BLaER1 treated with 17β-estradiol and CSF1 and Interleukin-3, amounts not matched to agents 10 nM and 100 nM (cell line): ENCODE measurements at regions not wholly inside any gene's neighbourhood (a gene's known extent, or its start where the extent isn't known, plus 50 kb on each side); places are given as distances from the start of the nearest gene placed in this dataset.

Experiments used
- H3K27ac ChIP-seq, 11 experiments: shearing (Covaris generic); formaldehyde crosslinking; 2 replicates each; pipeline ENCODE4 v1.8.1; 2022
- H3K27me3 ChIP-seq, 11 experiments: shearing (Covaris generic); formaldehyde crosslinking; 2 replicates each; pipeline ENCODE4 v1.8.1; 2022
- H3K36me3 ChIP-seq, 11 experiments: shearing (Covaris generic); formaldehyde crosslinking; 2 replicates each; pipeline ENCODE4 v1.8.1; 2022
- H3K4me1 ChIP-seq, 10 experiments: shearing (Covaris generic); formaldehyde crosslinking; 2 replicates each; pipeline ENCODE4 v1.8.1; 2022
- H3K4me2 ChIP-seq, 11 experiments: shearing (Covaris generic); formaldehyde crosslinking; 2 replicates each; pipeline ENCODE4 v1.8.1; 2022
- H3K4me3 ChIP-seq, 10 experiments: shearing (Covaris generic); formaldehyde crosslinking; 2 replicates each; pipeline ENCODE4 v1.8.1; 2022
- H3K9ac ChIP-seq, 11 experiments: shearing (Covaris generic); formaldehyde crosslinking; 2 replicates each; pipeline ENCODE4 v1.8.1; 2022
- H3K9me3 ChIP-seq, 11 experiments: shearing (Covaris generic); formaldehyde crosslinking; replicated peaks in 1 of 11; 2 replicates each; pipeline ENCODE4 v1.8.1; 2022
- H4K20me1 ChIP-seq, 11 experiments: shearing (Covaris generic); formaldehyde crosslinking; 2 replicates each; pipeline ENCODE4 v1.8.1; 2022
- Cebpa-rat ChIP-seq, 11 experiments: shearing (Covaris generic); IDR thresholded peaks; 2 replicates each; pipeline ENCODE4 v1.8.1; 2022

- H3K4me1 ChIP-seq, result no peaks in the 10 kb centered on the region
- H3K36me3 ChIP-seq, result no peaks in the 10 kb centered on the region
- no peaks in the 10 kb centered on the region for H3K9me3 ChIP-seq
- H3K4me2 ChIP-seq, result no peak overlapping the region
- H3K27me3 ChIP-seq, result no peaks in the 10 kb centered on the region
- H3K4me3 ChIP-seq, result no peak overlapping the region
- no peak overlapping the region for H3K27ac ChIP-seq
- H4K20me1 ChIP-seq, result no peaks in the 10 kb centered on the region
- H3K9ac ChIP-seq, result no peak overlapping the region
- no peak for TF ChIP-seq Cebpa-rat (IDR thresholded peaks at IDR 0.05)
These were observed 215.6 kb upstream of the ARL4C start for GRCh38 chr2:234712421-234712935.

GRCh38 chr2:234711308-234711707, 214.4 kb upstream of the ARL4C start:
- Histone ChIP-seq H3K36me3 (no peaks in the 10 kb centered on the region), H3K4me3 (no peak overlapping the region), H3K27me3 (no peaks in the 10 kb centered on the region), H3K9ac (no peak overlapping the region), H3K4me1 (no peaks in the 10 kb centered on the region), H4K20me1 (no peaks in the 10 kb centered on the region), H3K9me3 (no peaks in the 10 kb centered on the region), H3K27ac (no peak overlapping the region), H3K4me2 (no peak overlapping the region)
- no peak for TF ChIP-seq Cebpa-rat (IDR thresholded peaks at IDR 0.05)

- Histone ChIP-seq H3K4me1 (no peaks in the 10 kb centered on the region), H3K27ac (no peak overlapping the region), H3K4me3 (no peak overlapping the region), H3K9ac (no peak overlapping the region), H3K9me3 (no peaks in the 10 kb centered on the region), H3K4me2 (no peak overlapping the region), H3K27me3 (no peaks in the 10 kb centered on the region), H4K20me1 (no peaks in the 10 kb centered on the region), H3K36me3 (no peaks in the 10 kb centered on the region)
- no peak for TF ChIP-seq Cebpa-rat (IDR thresholded peaks at IDR 0.05)
These were observed 213.7 kb upstream of the ARL4C start for GRCh38 chr2:234710587-234710986.

GRCh38 chr2:234710066-234710465, 213.2 kb upstream of the ARL4C start:
- Histone ChIP-seq H3K9ac (no peak overlapping the region), H3K4me3 (no peak overlapping the region), H3K27me3 (no peaks in the 10 kb centered on the region), H3K27ac (no peak overlapping the region), H3K4me1 (no peaks in the 10 kb centered on the region), H3K9me3 (no peaks in the 10 kb centered on the region), H3K4me2 (no peak overlapping the region), H3K36me3 (no peaks in the 10 kb centered on the region), H4K20me1 (no peaks in the 10 kb centered on the region)
- TF ChIP-seq Cebpa-rat (IDR thresholded peaks at IDR 0.05), result no peak

GRCh38 chr2:234708717-234709116, 211.8 kb upstream of the ARL4C start:
- Histone ChIP-seq H3K4me2 (no peak overlapping the region), H3K27me3 (no peaks in the 10 kb centered on the region), H4K20me1 (no peaks in the 10 kb centered on the region), H3K36me3 (no peaks in the 10 kb centered on the region), H3K9me3 (no peaks in the 10 kb centered on the region), H3K27ac (no peak overlapping the region), H3K9ac (no peak overlapping the region), H3K4me3 (no peak overlapping the region), H3K4me1 (no peaks in the 10 kb centered on the region)
- TF ChIP-seq Cebpa-rat (IDR thresholded peaks at IDR 0.05), result no peak

DNA sequence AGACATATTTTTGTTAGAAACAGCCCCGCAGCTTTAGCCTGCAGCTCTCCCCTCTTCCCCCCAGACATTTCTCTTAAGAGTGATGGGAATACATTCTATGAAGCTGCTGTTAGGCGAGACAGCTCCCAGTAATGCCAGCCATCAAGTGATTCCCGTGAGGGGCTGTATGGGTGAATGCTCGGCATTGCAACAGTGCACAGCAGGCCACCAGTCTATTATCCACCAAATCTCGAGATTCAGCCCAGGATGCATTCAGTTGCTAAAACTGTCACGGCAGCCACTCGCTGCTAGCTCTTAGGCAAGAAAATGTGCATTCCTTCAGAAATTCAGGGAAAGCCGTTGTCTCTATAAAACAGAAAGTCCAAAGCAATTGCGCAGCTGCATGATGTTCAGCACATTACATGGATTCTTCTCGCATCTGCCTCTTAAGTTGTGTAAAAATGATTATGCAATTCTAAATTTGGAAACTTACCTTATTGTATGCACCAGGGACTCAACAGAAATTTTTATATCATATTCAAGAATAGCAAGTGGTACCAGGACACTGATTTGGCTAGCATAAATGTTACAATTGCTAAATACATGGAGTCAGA, 211.3 kb upstream of the ARL4C start:
- no peaks in the 10 kb centered on the region for H3K27me3 ChIP-seq
- H3K4me3 ChIP-seq, result no peak overlapping the region
- no peak overlapping the region for H3K27ac ChIP-seq
- no peak for TF ChIP-seq Cebpa-rat (IDR thresholded peaks at IDR 0.05)
- no peak overlapping the region for H3K4me2 ChIP-seq
- H3K36me3 ChIP-seq, result no peaks in the 10 kb centered on the region
- H3K9ac ChIP-seq, result no peak overlapping the region
- no peaks in the 10 kb centered on the region for H3K4me1 ChIP-seq
- H3K9me3 ChIP-seq, result no peaks in the 10 kb centered on the region
- H4K20me1 ChIP-seq, result no peaks in the 10 kb centered on the region

- H4K20me1 ChIP-seq, result no peaks in the 10 kb centered on the region
- H3K27me3 ChIP-seq, result no peaks in the 10 kb centered on the region
- H3K4me1 ChIP-seq, result no peaks in the 10 kb centered on the region
- no peaks in the 10 kb centered on the region for H3K36me3 ChIP-seq
- H3K9me3 ChIP-seq, result peaks cover 0 to 6% (median 0%) of the 10 kb centered on the region in 11 experiments; a peak in 1 of 22 replicates
- no peak overlapping the region for H3K4me3 ChIP-seq
- no peak for TF ChIP-seq Cebpa-rat (IDR thresholded peaks at IDR 0.05)
- H3K27ac ChIP-seq, result no peak overlapping the region
- no peak overlapping the region for H3K9ac ChIP-seq
- H3K4me2 ChIP-seq, result no peak overlapping the region
These were observed 209.2 kb upstream of the ARL4C start for GRCh38 chr2:234706086-234706485.

- no peaks in the 10 kb centered on the region for H3K36me3 ChIP-seq
- no peaks in the 10 kb centered on the region for H3K4me1 ChIP-seq
- TF ChIP-seq Cebpa-rat (IDR thresholded peaks at IDR 0.05), result no peak
These were observed 208.2 kb upstream of the ARL4C start for GRCh38 chr2:234705108-234705507.

DNA sequence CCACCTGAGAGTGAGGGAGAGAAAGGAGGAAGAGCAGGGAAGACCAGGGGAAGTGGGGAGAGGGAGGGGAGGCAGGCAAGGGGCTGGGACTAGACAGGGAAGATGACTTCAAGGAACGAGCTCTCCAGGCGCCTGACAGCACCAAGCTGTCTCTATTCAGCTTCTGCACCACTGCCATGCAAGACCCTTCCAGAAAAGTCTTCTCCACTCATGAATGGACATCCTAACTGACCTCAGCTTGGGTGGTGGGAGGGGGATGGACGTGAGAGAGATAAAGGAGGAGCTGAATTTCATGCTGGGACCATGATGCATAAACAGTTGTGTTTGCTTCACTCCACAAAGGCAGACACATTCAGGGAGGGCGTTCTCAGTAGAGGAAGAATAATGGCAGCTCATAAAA, 206.4 kb upstream of the ARL4C start:
- no peak overlapping the region for H3K9ac ChIP-seq
- peaks cover 7 to 27% (median 16%) of the 10 kb centered on the region in 11 experiments for H3K9me3 ChIP-seq
- TF ChIP-seq Cebpa-rat (IDR thresholded peaks at IDR 0.05), result no peak
- no peaks in the 10 kb centered on the region for H4K20me1 ChIP-seq
- no peaks in the 10 kb centered on the region for H3K36me3 ChIP-seq
- no peak overlapping the region for H3K4me3 ChIP-seq
- H3K27ac ChIP-seq, result no peak overlapping the region
- no peaks in the 10 kb centered on the region for H3K4me1 ChIP-seq
- H3K27me3 ChIP-seq, result no peaks in the 10 kb centered on the region
- H3K4me2 ChIP-seq, result no peak overlapping the region

More at GRCh38 chr2:234705108-234705507, 208.2 kb upstream of the ARL4C start:
- H3K27me3 ChIP-seq, result no peaks in the 10 kb centered on the region
- no peak overlapping the region for H3K9ac ChIP-seq
- no peak overlapping the region for H3K4me3 ChIP-seq
- H3K9me3 ChIP-seq, result peaks cover 0 to 9% (median 0%) of the 10 kb centered on the region in 11 experiments; a peak in 1 of 22 replicates
- no peak overlapping the region for H3K27ac ChIP-seq
- no peaks in the 10 kb centered on the region for H4K20me1 ChIP-seq
- no peak overlapping the region for H3K4me2 ChIP-seq

DNA sequence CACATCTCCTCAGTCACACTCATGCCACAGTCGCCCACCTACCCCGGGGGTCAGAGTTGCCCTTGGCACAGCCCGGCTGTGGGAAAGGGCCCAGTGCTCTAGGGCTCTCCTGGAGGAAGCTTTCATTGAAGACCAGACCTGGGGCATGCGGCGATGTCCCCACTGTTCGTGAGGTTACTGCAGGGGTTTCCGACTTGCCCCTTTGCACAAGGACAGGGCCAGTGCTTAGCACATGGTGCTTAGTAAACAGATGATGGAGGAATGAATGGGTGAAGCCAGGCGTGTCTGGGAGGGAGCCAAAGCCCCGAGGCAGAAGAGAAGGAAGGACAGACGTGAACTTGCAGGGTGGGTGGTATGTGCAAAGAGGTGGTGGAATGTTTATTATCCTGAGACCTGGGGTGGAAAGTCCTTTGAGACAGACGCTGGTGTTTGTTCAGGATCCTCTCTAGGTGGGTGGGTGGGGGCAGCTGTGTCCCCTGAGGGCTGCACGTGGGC, 205.9 kb upstream of the ARL4C start:
- TF ChIP-seq Cebpa-rat (IDR thresholded peaks at IDR 0.05), result no peak
- Histone ChIP-seq H3K27ac (no peak overlapping the region), H3K9ac (no peak overlapping the region), H3K4me3 (no peak overlapping the region), H4K20me1 (no peaks in the 10 kb centered on the region), H3K4me1 (no peaks in the 10 kb centered on the region), H3K4me2 (no peak overlapping the region), H3K9me3 (peaks cover 12 to 32% (median 21%) of the 10 kb centered on the region in 11 experiments), H3K27me3 (no peaks in the 10 kb centered on the region), H3K36me3 (no peaks in the 10 kb centered on the region)
